Natural killer cell (primary cell): ENCODE measurements at regions not wholly inside any gene's neighbourhood (a gene's known extent, or its start where the extent isn't known, plus 50 kb on each side); places are given as distances from the start of the nearest gene placed in this dataset.

Experiments used
- ATAC-seq, 3 donors: fragments of 150-1000 bp in 2 of 3; fragments of 200-7000 bp in 1 of 3; cut with Tn5 transposase; 1 replicate in 1 of 3; 2 replicates in 2 of 3; pipeline ENCODE4 v1.10.0; 2021; ENCODE audit warnings: mild to moderate bottlenecking in 2 of 3, moderate library complexity in 2 of 3
- DNase-seq, 2 donors: peaks; one replicate each; pipeline versions ENCODE4 v3.0.0 to v3.0.0-alpha.2; 2013 to 2021; ENCODE audit warnings: mixed read lengths in 1 of 2
- H3K27ac ChIP-seq: one replicate; pipeline ENCODE4 v1.5.1; 2013; ENCODE audit warnings: mild to moderate bottlenecking, low read length
- H3K27me3 ChIP-seq: one replicate; pipeline ENCODE4 v1.6.1; 2013; ENCODE audit warnings: low read length; ENCODE audit not compliant: control insufficient read depth, insufficient read depth
- H3K36me3 ChIP-seq: one replicate; pipeline ENCODE4 v1.6.1; 2013; ENCODE audit warnings: low read length; ENCODE audit not compliant: control insufficient read depth, insufficient read depth
- H3K4me1 ChIP-seq: one replicate; pipeline ENCODE4 v1.6.1; 2013; ENCODE audit warnings: low read length; ENCODE audit not compliant: control insufficient read depth, insufficient read depth
- H3K4me3 ChIP-seq: one replicate; pipeline ENCODE4 v1.5.1; 2013; ENCODE audit warnings: low read length
- H3K9me3 ChIP-seq: one replicate; pipeline ENCODE4 v1.6.1; 2013; ENCODE audit warnings: low read length; ENCODE audit not compliant: control insufficient read depth, insufficient read depth
- H3K27ac Mint-ChIP-seq, 2 donors: one replicate each; pipeline ENCODE4 v1.8.0; 2022; ENCODE audit warnings: mild to moderate bottlenecking in 2 of 2, mixed read lengths in 2 of 2, moderate library complexity in 1 of 2
- H3K27me3 Mint-ChIP-seq, 2 donors: one replicate each; pipeline ENCODE4 v1.8.0; 2022; ENCODE audit warnings: low read depth in 2 of 2, mixed read lengths in 2 of 2
- H3K36me3 Mint-ChIP-seq: one replicate; pipeline ENCODE4 v1.8.0; 2022; ENCODE audit warnings: mixed read lengths
- H3K4me1 Mint-ChIP-seq, 2 donors: one replicate each; pipeline ENCODE4 v1.8.0; 2022; ENCODE audit warnings: mixed read lengths in 2 of 2
- H3K4me3 Mint-ChIP-seq: one replicate; pipeline ENCODE4 v1.8.0; 2022; ENCODE audit warnings: mild to moderate bottlenecking, moderate library complexity, mixed read lengths
- H3K9me3 Mint-ChIP-seq, 2 donors: one replicate each; pipeline ENCODE4 v1.8.0; 2022; ENCODE audit warnings: mixed read lengths in 2 of 2
- WGBS: methylation state at CpG from one replicate; pipeline ENCODE4 v1.1.7; 2013; ENCODE audit warnings: missing lambda C conversion rate; ENCODE audit not compliant: insufficient coverage; 5-methylcytosine and 5-hydroxymethylcytosine counted together
- intact Hi-C: fragments of 100-400 bp; cut with micrococcal nuclease; formaldehyde crosslinking; loops from one replicate; pipeline ENCODE4 v1.14.2; 2022
- TF ChIP-seq, protein P1 (sequence below): fragments of 200-600 bp; IDR thresholded peaks from one replicate; pipeline ENCODE4 v1.8.0; 2022; ENCODE audit warnings: antibody characterized with exemption

DNA sequence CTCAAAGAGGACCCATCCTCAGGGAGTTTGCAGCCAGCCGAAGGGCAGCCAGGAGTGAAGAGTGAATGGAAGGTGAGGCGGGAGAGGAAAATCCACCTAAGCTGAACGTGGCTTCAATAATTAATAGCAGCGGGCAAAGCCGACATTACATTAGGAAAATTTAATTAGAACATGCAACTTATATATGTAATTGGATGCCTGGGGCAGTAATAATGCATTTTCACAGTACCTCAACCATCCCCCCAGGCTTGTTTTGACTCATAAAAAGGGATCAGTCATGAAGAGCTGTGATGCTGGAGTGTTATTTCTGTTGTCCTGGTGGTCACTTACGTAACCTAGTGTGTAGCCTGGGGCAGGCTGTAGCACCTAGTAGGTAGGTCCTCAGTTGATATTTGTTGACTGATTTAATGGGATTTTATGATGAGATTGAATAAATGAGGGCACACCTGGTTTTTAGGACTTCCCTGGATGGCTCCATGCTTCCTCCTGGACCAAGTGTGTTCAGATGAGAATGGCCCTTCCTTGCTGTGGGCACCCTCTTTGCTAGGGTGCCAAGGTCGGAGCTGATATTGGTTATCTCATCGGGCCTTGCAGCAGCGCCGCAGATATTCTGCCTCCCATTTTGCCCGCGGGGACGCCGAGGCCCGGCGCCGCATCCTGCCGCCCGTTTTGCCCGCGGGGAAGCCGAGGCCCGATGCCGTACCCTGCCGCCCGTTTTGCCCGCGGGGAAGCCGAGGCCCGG lies 128.8 kb downstream of the CDH26 start:
- peak overlapping the region; percentile 87 for H3K4me3 Mint-ChIP-seq
- ATAC-seq: peak in 2 of 3 donors; percentile 15 to 34
- H3K27ac Mint-ChIP-seq: peak overlapping the region in 1 of 2 donors; percentile 30
- Histone ChIP-seq H3K4me3 (no peak overlapping the region), H3K4me1 (peaks cover 6% of the 10 kb centered on the region), H3K9me3 (no peaks in the 10 kb centered on the region), H3K27me3 (peaks cover 10% of the 10 kb centered on the region), H3K27ac (no peak overlapping the region), H3K36me3 (no peaks in the 10 kb centered on the region)
- H3K36me3 Mint-ChIP-seq: no peaks in the 10 kb centered on the region
- H3K9me3 Mint-ChIP-seq: no peaks in the 10 kb centered on the region
- no peak for DNase-seq
- 40% methylated on average over 26 of the region's 30 CpGs for WGBS
- intact Hi-C loops: no loop called here
- no peaks in the 10 kb centered on the region for H3K27me3 Mint-ChIP-seq
- peaks cover 24 to 49% of the 10 kb centered on the region in 2 donors for H3K4me1 Mint-ChIP-seq
- TF ChIP-seq, protein P1, sequence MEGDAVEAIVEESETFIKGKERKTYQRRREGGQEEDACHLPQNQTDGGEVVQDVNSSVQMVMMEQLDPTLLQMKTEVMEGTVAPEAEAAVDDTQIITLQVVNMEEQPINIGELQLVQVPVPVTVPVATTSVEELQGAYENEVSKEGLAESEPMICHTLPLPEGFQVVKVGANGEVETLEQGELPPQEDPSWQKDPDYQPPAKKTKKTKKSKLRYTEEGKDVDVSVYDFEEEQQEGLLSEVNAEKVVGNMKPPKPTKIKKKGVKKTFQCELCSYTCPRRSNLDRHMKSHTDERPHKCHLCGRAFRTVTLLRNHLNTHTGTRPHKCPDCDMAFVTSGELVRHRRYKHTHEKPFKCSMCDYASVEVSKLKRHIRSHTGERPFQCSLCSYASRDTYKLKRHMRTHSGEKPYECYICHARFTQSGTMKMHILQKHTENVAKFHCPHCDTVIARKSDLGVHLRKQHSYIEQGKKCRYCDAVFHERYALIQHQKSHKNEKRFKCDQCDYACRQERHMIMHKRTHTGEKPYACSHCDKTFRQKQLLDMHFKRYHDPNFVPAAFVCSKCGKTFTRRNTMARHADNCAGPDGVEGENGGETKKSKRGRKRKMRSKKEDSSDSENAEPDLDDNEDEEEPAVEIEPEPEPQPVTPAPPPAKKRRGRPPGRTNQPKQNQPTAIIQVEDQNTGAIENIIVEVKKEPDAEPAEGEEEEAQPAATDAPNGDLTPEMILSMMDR: no peak

DNA sequence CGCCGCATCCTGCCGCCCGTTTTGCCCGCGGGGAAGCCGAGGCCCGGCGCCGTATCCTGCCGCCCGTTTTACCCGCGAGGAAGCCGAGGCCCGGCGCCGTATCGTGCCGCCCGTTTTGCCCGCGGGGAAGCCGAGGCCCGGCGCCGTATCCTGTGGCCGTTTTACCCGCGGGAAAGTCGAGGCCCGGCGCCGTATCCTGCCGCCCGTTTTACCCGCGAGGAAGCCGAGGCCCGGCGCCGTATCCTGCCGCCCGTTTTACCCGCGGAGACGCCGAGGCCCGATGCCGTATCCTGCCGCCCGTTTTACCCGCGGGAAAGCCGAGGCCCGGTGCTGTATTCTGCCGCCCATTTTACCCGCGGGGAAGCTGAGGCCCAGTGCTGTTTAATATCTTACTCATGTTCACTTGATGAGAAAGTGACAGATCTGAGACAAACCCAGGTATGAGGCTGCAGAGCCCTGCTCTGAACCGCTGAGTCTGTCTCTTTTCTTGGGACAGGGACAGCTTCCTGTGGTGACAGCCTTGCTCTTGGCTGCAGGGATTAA lies 129.4 kb downstream of the CDH26 start:
- Histone ChIP-seq H3K27ac (no peak overlapping the region), H3K27me3 (peaks cover 10% of the 10 kb centered on the region), H3K36me3 (no peaks in the 10 kb centered on the region), H3K9me3 (no peaks in the 10 kb centered on the region), H3K4me3 (no peak overlapping the region), H3K4me1 (peaks cover 6% of the 10 kb centered on the region)
- no peaks in the 10 kb centered on the region for H3K27me3 Mint-ChIP-seq
- H3K27ac Mint-ChIP-seq: peak overlapping the region; percentile 26 to 77
- H3K4me3 Mint-ChIP-seq: peak overlapping the region; percentile 90
- no peak for DNase-seq
- no peaks in the 10 kb centered on the region for H3K36me3 Mint-ChIP-seq
- WGBS: 27% methylated on average over 42 of the region's 60 CpGs
- no peaks in the 10 kb centered on the region for H3K9me3 Mint-ChIP-seq
- TF ChIP-seq, protein P1: no peak
- intact Hi-C loops: no loop called here
- peaks cover 24 to 47% of the 10 kb centered on the region in 2 donors for H3K4me1 Mint-ChIP-seq
- no peak for ATAC-seq

DNA sequence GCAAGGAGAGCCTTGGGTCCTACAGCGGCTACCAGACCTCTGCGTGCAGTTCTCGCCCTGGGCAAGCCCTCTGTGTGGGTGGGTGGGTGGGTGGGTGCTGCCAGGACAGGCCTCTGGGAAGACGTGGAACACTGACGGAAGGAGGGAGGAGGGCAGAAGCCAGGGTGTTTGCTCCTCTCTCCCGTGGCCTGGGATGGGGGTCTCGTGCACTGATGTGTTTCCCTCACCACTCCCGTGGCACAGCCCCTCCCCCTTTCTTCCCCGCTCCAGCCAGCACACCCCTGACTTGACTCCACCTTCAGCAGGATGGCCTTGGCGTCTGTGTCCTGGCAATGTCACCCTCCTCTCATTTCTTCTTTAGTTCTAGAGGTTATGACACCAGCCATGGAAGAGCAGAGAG lies 130.0 kb downstream of the CDH26 start:
- TF ChIP-seq, protein P1: no peak
- 95% methylated on average over 10 of the region's 10 CpGs for WGBS
- H3K27ac Mint-ChIP-seq: peak overlapping the region in 1 of 2 donors; percentile 77
- intact Hi-C loops: no loop called here
- peaks cover 24 to 47% of the 10 kb centered on the region in 2 donors for H3K4me1 Mint-ChIP-seq
- no peaks in the 10 kb centered on the region for H3K9me3 ChIP-seq
- H3K9me3 Mint-ChIP-seq: no peaks in the 10 kb centered on the region
- peaks cover 10% of the 10 kb centered on the region for H3K27me3 ChIP-seq
- peak overlapping the region; percentile 47 for H3K4me3 Mint-ChIP-seq
- H3K36me3 ChIP-seq: no peaks in the 10 kb centered on the region
- no peak overlapping the region for H3K4me3 ChIP-seq
- peaks cover 6% of the 10 kb centered on the region for H3K4me1 ChIP-seq
- no peaks in the 10 kb centered on the region for H3K27me3 Mint-ChIP-seq
- ATAC-seq: no peak
- no peak for DNase-seq
- no peaks in the 10 kb centered on the region for H3K36me3 Mint-ChIP-seq
- no peak overlapping the region for H3K27ac ChIP-seq
